H1 (cell line): ENCODE measurements at regions not wholly inside any gene's neighbourhood (a gene's known extent, or its start where the extent isn't known, plus 50 kb on each side); places are given as distances from the start of the nearest gene placed in this dataset.

Experiments used
- CTCF ChIA-PET: fragments of 300-600 bp; sonication (Branson Sonifier 250); formaldehyde crosslinking; loops from one replicate; lab custom pipeline; 2021; ENCODE audit not compliant: partially characterized antibody; lab: Charles Lee
- POLR2A ChIA-PET: fragments of 300-600 bp; sonication (Branson Sonifier 250); formaldehyde crosslinking; loops from one replicate; lab custom pipeline; 2021; ENCODE audit warnings: inconsistent platforms; ENCODE audit not compliant: partially characterized antibody; lab: Charles Lee
- DNase-seq, 2 experiments: peaks; one replicate each; pipeline versions ENCODE4 v3.0.0 to v3.0.0-alpha.2; 2010 to 2022; ENCODE audit warnings: low spot score in 2 of 2, low read depth in 1 of 2, mixed read lengths in 1 of 2
- FAIRE-seq: peaks from 2 replicates; lab custom pipeline; 2011; peaks lifted over from hg19 to GRCh38; lab: Jason Lieb, UNC
- H2AFZ ChIP-seq: 2 replicates; pipeline ENCODE4 v1.8.1; 2012; ENCODE audit warnings: low read length, inconsistent platforms
- H2AK5ac ChIP-seq: 2 replicates; pipeline ENCODE4 v1.6.1; 2013; ENCODE audit warnings: low read depth, low read length
- H2BK120ac ChIP-seq: replicated peaks from 2 replicates; pipeline ENCODE3; 2013; ENCODE audit warnings: low read depth, low read length, inconsistent platforms
- H2BK12ac ChIP-seq: 2 replicates; pipeline ENCODE4 v1.6.1; 2013; ENCODE audit warnings: low read depth, low read length
- H2BK15ac ChIP-seq: 2 replicates; pipeline ENCODE4 v1.6.1; 2013; ENCODE audit warnings: low read length
- H2BK20ac ChIP-seq: 2 replicates; pipeline ENCODE4 v1.6.1; 2013; ENCODE audit warnings: low read length
- H2BK5ac ChIP-seq: 2 replicates; pipeline ENCODE4 v1.6.1; 2013; ENCODE audit warnings: low read depth, low read length
- H3K14ac ChIP-seq: 2 replicates; pipeline ENCODE4 v1.6.1; 2013; ENCODE audit warnings: inconsistent platforms; ENCODE audit not compliant: insufficient read length
- H3K18ac ChIP-seq: 2 replicates; pipeline ENCODE4 v1.6.1; 2013; ENCODE audit warnings: low read length; ENCODE audit errors: extremely low read depth
- H3K23ac ChIP-seq: 2 replicates; pipeline ENCODE4 v1.6.1; 2013; ENCODE audit warnings: inconsistent platforms; ENCODE audit not compliant: insufficient read length
- H3K23me2 ChIP-seq: 2 replicates; pipeline ENCODE4 v1.6.1; 2013; ENCODE audit warnings: low read depth, low read length
- H3K27ac ChIP-seq: 2 replicates; pipeline ENCODE4 v1.6.1; 2011; ENCODE audit warnings: low read depth, low read length, inconsistent platforms
- H3K27me3 ChIP-seq, 4 experiments: replicated peaks in 1 of 4; 1 replicate in 1 of 4; 2 replicates in 3 of 4; pipeline versions ENCODE4 v1.6.1 to v1.8.1; 2011 to 2013; ENCODE audit warnings: low read length in 3 of 4, mild to moderate bottlenecking in 3 of 4, inconsistent platforms in 2 of 4, mixed read lengths in 2 of 4, moderate library complexity in 1 of 4; ENCODE audit not compliant: control insufficient read depth in 3 of 4, insufficient read depth in 3 of 4; ENCODE audit errors: extremely low read depth in 1 of 4
- H3K36me3 ChIP-seq, 4 experiments: 2 replicates each; pipeline versions ENCODE4 v1.6.1 to v1.8.1; 2011 to 2013; ENCODE audit warnings: mild to moderate bottlenecking in 4 of 4, low read length in 3 of 4, moderate library complexity in 2 of 4, control low read depth in 1 of 4, inconsistent platforms in 1 of 4; ENCODE audit not compliant: insufficient read depth in 4 of 4, control insufficient read depth in 2 of 4
- H3K4ac ChIP-seq: replicated peaks from 2 replicates; pipeline ENCODE3; 2013; ENCODE audit warnings: low read length, low read depth, mixed read lengths, inconsistent platforms; ENCODE audit not compliant: insufficient read length
- H3K4me1 ChIP-seq, 4 experiments: replicated peaks in 1 of 4; 1 replicate in 1 of 4; 2 replicates in 3 of 4; pipeline versions ENCODE4 v1.6.1 to v1.8.1; 2011 to 2013; ENCODE audit warnings: low read length in 3 of 4, inconsistent platforms in 2 of 4, mixed read lengths in 1 of 4; ENCODE audit not compliant: insufficient read depth in 4 of 4, control insufficient read depth in 3 of 4
- H3K4me2 ChIP-seq, 2 experiments: 2 replicates each; pipeline versions ENCODE4 v1.6.1 to v1.8.1; 2011 to 2013; ENCODE audit warnings: low read depth in 2 of 2, low read length in 2 of 2, control low read depth in 1 of 2, inconsistent platforms in 1 of 2, mild to moderate bottlenecking in 1 of 2; ENCODE audit not compliant: insufficient read depth in 1 of 2
- H3K4me3 ChIP-seq, 4 experiments: fragments of 200-600, 300-600 bp in 1 of 4; sonication (generic), shearing (Covaris generic), sonication (Bioruptor Twin) in 1 of 4; 2 replicates each; pipeline versions ENCODE4 v1.5.1 to v1.8.1; 2011 to 2016; ENCODE audit warnings: low read length in 4 of 4, low read depth in 3 of 4, control low read depth in 2 of 4, inconsistent platforms in 2 of 4, mild to moderate bottlenecking in 2 of 4, mixed read lengths in 1 of 4, moderate library complexity in 1 of 4; ENCODE audit not compliant: insufficient read depth in 2 of 4; ENCODE audit errors: extremely low read depth in 1 of 4
- H3K56ac ChIP-seq: replicated peaks from 2 replicates; pipeline ENCODE3; 2013; ENCODE audit warnings: low read depth, mild to moderate bottlenecking, mixed read lengths, low read length, inconsistent platforms; ENCODE audit not compliant: insufficient read length
- H3K79me1 ChIP-seq: 2 replicates; pipeline ENCODE4 v1.6.1; 2013; ENCODE audit warnings: low read depth, low read length, control low read depth
- H3K79me2 ChIP-seq, 2 experiments: 2 replicates each; pipeline versions ENCODE4 v1.6.1 to v1.8.1; 2012 to 2013; ENCODE audit warnings: low read length in 2 of 2, mild to moderate bottlenecking in 2 of 2, inconsistent platforms in 1 of 2; ENCODE audit not compliant: insufficient read depth in 2 of 2, control insufficient read depth in 1 of 2
- H3K9ac ChIP-seq, 4 experiments: replicated peaks in 1 of 4; 1 replicate in 1 of 4; 2 replicates in 3 of 4; pipeline versions ENCODE4 v1.6.1 to v1.8.1; 2011 to 2013; ENCODE audit warnings: low read depth in 3 of 4, low read length in 3 of 4, control low read depth in 2 of 4, mild to moderate bottlenecking in 2 of 4, moderate library complexity in 2 of 4, inconsistent platforms in 1 of 4; ENCODE audit errors: extremely low read depth in 1 of 4
- H3K9me3 ChIP-seq, 2 experiments: 2 replicates each; pipeline versions ENCODE4 v1.6.1 to v1.8.1; 2012 to 2013; ENCODE audit warnings: mild to moderate bottlenecking in 2 of 2, moderate library complexity in 2 of 2, control low read depth in 1 of 2, inconsistent platforms in 1 of 2, low read depth in 1 of 2, low read length in 1 of 2, mixed read lengths in 1 of 2; ENCODE audit not compliant: insufficient read depth in 2 of 2
- H4K20me1 ChIP-seq, 2 experiments: replicated peaks in 1 of 2; 2 replicates each; pipeline versions ENCODE3 to v1.8.1; 2011 to 2013; ENCODE audit warnings: inconsistent platforms in 2 of 2, low read length in 2 of 2, mild to moderate bottlenecking in 1 of 2; ENCODE audit not compliant: insufficient read depth in 2 of 2, control insufficient read depth in 1 of 2
- H4K5ac ChIP-seq: 2 replicates; pipeline ENCODE4 v1.6.1; 2013; ENCODE audit warnings: low read length, low read depth, mixed read lengths, inconsistent platforms; ENCODE audit not compliant: insufficient read length
- H4K8ac ChIP-seq: 2 replicates; pipeline ENCODE4 v1.8.0; 2013; ENCODE audit warnings: mild to moderate bottlenecking, moderate library complexity, low read length, inconsistent platforms; ENCODE audit not compliant: insufficient read depth; ENCODE audit errors: extremely low read depth
- H4K91ac ChIP-seq: replicated peaks from 2 replicates; pipeline ENCODE3; 2013; ENCODE audit warnings: low read length, mixed read lengths, inconsistent platforms; ENCODE audit not compliant: insufficient read length
- BACH1 ChIP-seq: IDR thresholded peaks from 2 replicates; pipeline ENCODE4 v1.6.1; 2012; ENCODE audit warnings: low read length, improper control_type of control experiment
- CBX5 ChIP-seq: fragments of 300-800, 300-1000 bp; sonication (generic); IDR thresholded peaks from 2 replicates; pipeline ENCODE4 v1.7.1; 2016; ENCODE audit warnings: antibody characterized with exemption, low read length, low read depth
- RXRA ChIP-seq: IDR thresholded peaks from 2 replicates; pipeline ENCODE4 v1.6.1; 2011; ENCODE audit warnings: low read depth, mild to moderate bottlenecking, low read length, moderate library complexity; ENCODE audit not compliant: insufficient read depth
- TAF1 ChIP-seq: IDR thresholded peaks from 2 replicates; pipeline ENCODE4 v1.6.1; 2011; ENCODE audit warnings: mild to moderate bottlenecking, low read depth, low read length
- TBP ChIP-seq: IDR thresholded peaks from 2 replicates; pipeline ENCODE4 v1.6.1; 2011; ENCODE audit warnings: low read depth, low read length, improper control_type of control experiment
- TEAD4 ChIP-seq: IDR thresholded peaks from 2 replicates; pipeline ENCODE4 v1.6.1; 2012; ENCODE audit warnings: low read depth, low read length, inconsistent platforms, mixed read lengths
- USF2 ChIP-seq: IDR thresholded peaks from 2 replicates; pipeline ENCODE4 v1.6.1; 2011; ENCODE audit warnings: low read length, improper control_type of control experiment
- YY1 ChIP-seq: IDR thresholded peaks from 2 replicates; pipeline ENCODE4 v1.6.1; 2011; ENCODE audit warnings: low read depth, mild to moderate bottlenecking, low read length
- WGBS, 2 experiments: shearing (Covaris generic) in 1 of 2; methylation state at CpG; one replicate each; pipeline versions ENCODE4 v1.1.6 to v1.1.7; 2013 to 2015; ENCODE audit warnings: low lambda C conversion rate in 2 of 2, mixed read lengths in 2 of 2, inconsistent platforms in 1 of 2, low coverage in 1 of 2, missing lambda C conversion rate in 1 of 2; ENCODE audit not compliant: insufficient replicate concordance in 2 of 2, insufficient coverage in 1 of 2, insufficient read length in 1 of 2; ENCODE audit errors: extremely low coverage in 1 of 2, missing lambda C conversion rate in 1 of 2; 5-methylcytosine and 5-hydroxymethylcytosine counted together

- POLR2A ChIA-PET, result no interaction called here
- no peak overlapping the region for H3K4me2 ChIP-seq
Measured at GRCh38 chr21:27251752-27252151, 284.9 kb upstream of the ADAMTS5 start.

More at GRCh38 chr21:27251752-27252151, 284.9 kb upstream of the ADAMTS5 start:
- no peak overlapping the region for H2BK12ac ChIP-seq
- no peaks in the 10 kb centered on the region for H3K9me3 ChIP-seq
- no peak overlapping the region for H3K56ac ChIP-seq
- no peak overlapping the region for H4K8ac ChIP-seq
- H3K23me2 ChIP-seq, result no peaks in the 10 kb centered on the region
- no peaks in the 10 kb centered on the region for H4K20me1 ChIP-seq
- no peaks in the 10 kb centered on the region for H3K4me1 ChIP-seq
- H2BK20ac ChIP-seq, result no peak overlapping the region
- no peaks in the 10 kb centered on the region for H3K79me2 ChIP-seq
- H3K14ac ChIP-seq, result no peak overlapping the region
- FAIRE-seq, result no peak
- no peak overlapping the region for H2BK120ac ChIP-seq
- no peak for TF ChIP-seq RXRA
- TF ChIP-seq TAF1, result no peak
- no peak for TF ChIP-seq USF2
- no peak for TF ChIP-seq TBP
- no peak for TF ChIP-seq CBX5
- no peak for TF ChIP-seq YY1
- TF ChIP-seq BACH1, result no peak
- no peak for TF ChIP-seq TEAD4
- TF ChIP-seq, all 59 proteins: peak for 0
- no peak overlapping the region for H3K27ac ChIP-seq
- no peak overlapping the region for H3K23ac ChIP-seq
- no peak overlapping the region for H2BK5ac ChIP-seq
- no peaks in the 10 kb centered on the region for H3K27me3 ChIP-seq
- CTCF ChIA-PET, result no interaction called here
- no peak overlapping the region for H4K5ac ChIP-seq
- no peaks in the 10 kb centered on the region for H3K79me1 ChIP-seq
- H2AK5ac ChIP-seq, result no peak overlapping the region
- H3K4me3 ChIP-seq, result no peak overlapping the region
- H3K36me3 ChIP-seq, result no peaks in the 10 kb centered on the region
- DNase-seq, result no peak
- H3K9ac ChIP-seq, result no peak overlapping the region
- H2BK15ac ChIP-seq, result no peak overlapping the region
- no peak overlapping the region for H3K18ac ChIP-seq
- H3K4ac ChIP-seq, result no peak overlapping the region
- 94% methylated on average over 2 of the region's 2 CpGs; no CpG with 5 or more reads in 1 of the 2 experiments for WGBS, 2 experiments
- H2AFZ ChIP-seq, result no peak overlapping the region
- H4K91ac ChIP-seq, result no peak overlapping the region
